GM19240 (cell line): ENCODE measurements at regions not wholly inside any gene's neighbourhood (a gene's known extent, or its start where the extent isn't known, plus 50 kb on each side); places are given as distances from the start of the nearest gene placed in this dataset.

Experiments
- DNase-seq: peaks from one replicate; pipeline ENCODE4 v3.0.0; 2011; ENCODE audit warnings: low spot score; ENCODE audit not compliant: insufficient read length

DNA sequence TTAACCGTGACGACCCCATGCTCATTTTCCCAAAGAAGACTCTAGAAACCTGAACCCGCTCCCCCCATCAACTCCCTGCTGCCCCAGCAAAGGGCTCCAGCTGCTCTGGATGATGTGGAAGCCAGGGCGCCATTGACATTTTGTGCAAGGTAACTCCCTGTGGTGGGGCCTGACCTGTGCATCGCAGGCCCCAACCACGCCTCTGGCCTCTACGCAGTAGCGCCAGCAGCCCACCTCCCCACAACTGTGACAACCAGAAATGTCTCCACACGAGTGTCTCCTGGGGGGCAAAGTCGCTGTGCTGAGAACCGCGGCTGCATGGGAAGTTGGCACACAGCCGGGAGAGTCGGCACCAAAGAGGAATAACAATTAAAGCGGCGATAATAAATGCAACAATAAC, 86.9 kb upstream of the PRR5 start:
- DNase-seq, result no peak

DNA sequence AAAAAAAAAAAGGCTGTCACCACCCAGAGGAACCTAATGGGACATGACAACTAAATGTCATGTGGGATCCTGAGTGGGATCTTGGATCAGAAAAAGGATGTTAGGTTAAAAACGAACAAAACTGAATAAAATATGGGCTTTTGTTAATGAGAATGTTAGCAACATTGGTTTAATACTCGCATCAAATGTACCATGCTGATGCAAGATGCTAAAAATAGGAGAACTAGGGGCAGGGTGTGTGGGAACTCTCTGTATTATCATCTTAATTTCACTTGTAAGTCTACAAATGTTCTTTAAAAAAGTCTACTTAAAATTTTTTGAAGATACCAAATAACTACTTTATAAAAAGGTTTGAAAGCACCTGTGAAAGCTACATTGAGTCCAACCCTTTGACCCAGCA, 88.8 kb upstream of the PRR5 start:
- no peak for DNase-seq

- no peak for DNase-seq
Observed at GRCh38 chr22:44611880-44612496, 90.0 kb upstream of the PRR5 start.

GRCh38 chr22:44610071-44610470, 91.9 kb upstream of the PRR5 start:
- DNase-seq, result no peak

DNA sequence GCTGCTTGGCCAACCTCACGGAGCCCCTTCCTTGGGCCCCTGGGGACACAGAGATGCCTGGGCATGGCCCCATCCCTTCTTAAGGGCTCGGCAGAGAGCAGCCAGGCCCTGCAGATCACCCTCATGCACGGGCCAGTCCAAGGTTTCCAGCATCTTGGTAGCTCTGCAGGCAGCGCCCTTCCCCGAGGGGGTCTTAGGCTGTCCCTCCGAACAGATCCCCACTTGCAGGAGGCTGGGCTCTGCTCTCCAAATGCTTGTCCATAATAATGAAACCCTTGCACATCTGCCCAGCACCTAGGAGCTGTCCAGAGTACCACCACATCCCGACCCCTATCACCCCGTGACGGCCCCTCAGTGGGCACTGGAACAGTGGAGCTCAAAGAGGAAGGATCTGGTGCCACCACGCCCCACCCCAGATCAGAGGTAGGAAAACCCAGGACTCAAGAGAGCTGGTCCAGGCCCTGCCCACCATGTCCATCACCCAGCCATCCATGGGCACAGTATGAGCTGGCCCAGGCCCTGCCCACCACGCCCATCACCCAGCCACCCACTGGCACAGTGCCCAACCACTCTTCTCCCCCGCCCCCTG, 92.5 kb upstream of the PRR5 start:
- DNase-seq, result no peak

DNA sequence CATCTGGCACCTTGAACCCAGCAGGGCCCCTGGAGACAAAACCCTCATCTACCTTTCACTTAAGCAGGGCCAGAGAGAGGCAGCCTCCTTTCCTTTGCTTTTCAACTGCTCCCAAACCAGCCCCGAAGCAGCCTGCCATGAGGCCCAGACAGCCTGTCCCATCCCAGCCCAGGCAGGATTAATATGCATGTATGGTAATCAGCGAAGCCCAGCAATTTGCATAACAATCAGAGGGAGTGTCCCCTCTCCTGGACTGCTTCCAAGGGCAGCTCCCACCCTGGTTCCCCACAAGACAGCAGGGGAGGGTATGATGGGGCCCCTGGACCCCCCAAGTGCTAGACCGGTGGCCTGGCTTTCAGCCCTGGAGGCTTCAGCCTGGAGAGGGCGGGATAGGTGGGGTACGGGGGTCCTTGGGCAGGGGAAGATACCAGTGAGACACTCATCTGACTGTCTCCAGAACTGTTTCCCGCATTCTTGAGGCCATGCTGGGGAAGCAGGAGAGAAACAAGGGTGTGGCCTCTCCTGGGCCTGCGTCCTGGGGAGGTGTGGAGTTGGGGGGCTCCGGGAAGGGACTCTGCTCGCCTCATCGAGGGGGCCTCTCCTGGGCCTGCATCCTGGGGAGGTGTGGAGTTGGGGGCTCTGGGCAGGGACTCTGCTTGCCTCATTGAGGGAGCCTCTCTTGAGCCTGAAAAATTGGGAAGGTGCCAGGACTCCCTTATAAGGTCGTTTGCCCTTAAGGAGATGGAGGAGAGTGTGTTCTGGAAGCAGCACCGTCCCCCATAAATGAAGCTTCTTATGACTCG, 93.2 kb upstream of the PRR5 start:
- DNase-seq, result no peak

GRCh38 chr22:44606126-44606525, 95.9 kb upstream of the PRR5 start:
- DNase-seq, result no peak

DNA sequence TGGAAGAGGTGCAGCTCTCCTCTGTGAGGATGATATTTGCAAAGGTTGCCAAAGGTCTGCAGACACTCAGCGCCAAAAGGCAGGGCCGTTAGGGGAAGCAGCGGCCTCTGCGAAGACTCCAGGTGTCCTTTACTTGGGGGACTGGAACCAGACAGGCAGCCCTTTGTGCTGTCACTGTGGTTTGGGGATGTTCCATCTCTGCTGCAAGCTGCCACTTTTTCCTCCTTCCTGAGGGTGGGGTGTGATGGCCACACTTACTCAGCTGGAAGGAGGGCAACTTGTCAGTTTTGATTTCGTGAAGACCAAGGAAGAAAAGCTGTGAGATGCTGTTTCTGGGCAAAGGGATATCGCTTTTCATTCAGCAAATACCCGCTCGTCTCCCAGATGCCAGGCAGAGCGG, 96.5 kb upstream of the PRR5 start:
- no peak for DNase-seq

- DNase-seq, result no peak
Observed at GRCh38 chr22:44604991-44605390, 97.0 kb upstream of the PRR5 start.

- DNase-seq, result no peak
Observed at GRCh38 chr22:44604455-44604854, 97.5 kb upstream of the PRR5 start.

- DNase-seq, result no peak
Observed at GRCh38 chr22:44603767-44604166, 98.2 kb upstream of the PRR5 start.

- no peak for DNase-seq
Observed at GRCh38 chr22:44601725-44602124, 100.3 kb upstream of the PRR5 start.

DNA sequence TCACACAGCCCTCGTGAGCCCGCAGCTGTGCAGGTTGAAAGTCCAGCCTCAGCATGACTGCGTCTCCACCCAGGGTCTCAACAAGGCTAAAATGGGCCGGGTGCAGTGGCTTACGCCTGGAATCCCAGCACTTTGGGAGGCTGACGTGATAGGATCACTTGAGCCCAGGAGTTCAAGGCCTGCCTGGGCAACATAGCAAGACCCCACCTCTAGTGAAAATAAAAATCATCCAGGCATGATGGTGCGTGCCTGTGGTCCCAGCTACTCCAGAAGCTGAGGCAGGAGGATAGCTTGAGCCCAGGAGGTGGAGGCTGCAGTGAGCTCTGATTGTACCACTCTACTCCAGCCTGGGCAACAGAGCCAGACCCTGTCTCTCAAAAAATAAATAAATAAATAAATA, 100.8 kb upstream of the PRR5 start:
- DNase-seq, result no peak

- DNase-seq, result no peak
Observed at GRCh38 chr22:44600207-44600785, 101.7 kb upstream of the PRR5 start.

- no peak for DNase-seq
Observed at GRCh38 chr22:44599500-44600140, 101.6 kb upstream of the RTL6 start.

GRCh38 chr22:44599084-44599483, 101.1 kb upstream of the RTL6 start:
- no peak for DNase-seq

- no peak for DNase-seq
Observed at GRCh38 chr22:44597616-44598015, 99.6 kb upstream of the RTL6 start.

- no peak for DNase-seq
Observed at GRCh38 chr22:44596396-44597125, 98.5 kb upstream of the RTL6 start.

- DNase-seq, result no peak
Observed at GRCh38 chr22:44595841-44596341, 97.9 kb upstream of the RTL6 start.

DNA sequence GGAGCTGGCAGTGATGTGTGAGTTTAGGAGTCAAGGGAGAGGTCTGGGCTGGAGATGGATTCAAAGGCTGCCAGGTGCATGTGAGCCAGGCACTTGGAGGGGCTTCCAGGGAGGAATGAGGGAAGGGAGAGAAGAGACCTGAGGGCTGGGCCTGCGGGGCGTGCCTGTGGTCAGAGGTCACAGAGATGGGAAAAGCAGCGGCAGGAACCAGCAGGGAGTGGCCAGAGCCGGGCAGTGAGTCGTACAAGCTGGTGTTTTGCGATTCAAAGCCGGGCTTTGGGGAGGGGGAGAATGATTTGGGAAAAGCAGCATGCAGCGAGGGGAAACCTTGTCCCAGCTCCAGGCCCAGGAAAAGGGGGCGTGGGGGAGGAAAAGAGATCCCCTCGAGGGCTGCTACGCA, 96.9 kb upstream of the RTL6 start:
- DNase-seq, result no peak

DNA sequence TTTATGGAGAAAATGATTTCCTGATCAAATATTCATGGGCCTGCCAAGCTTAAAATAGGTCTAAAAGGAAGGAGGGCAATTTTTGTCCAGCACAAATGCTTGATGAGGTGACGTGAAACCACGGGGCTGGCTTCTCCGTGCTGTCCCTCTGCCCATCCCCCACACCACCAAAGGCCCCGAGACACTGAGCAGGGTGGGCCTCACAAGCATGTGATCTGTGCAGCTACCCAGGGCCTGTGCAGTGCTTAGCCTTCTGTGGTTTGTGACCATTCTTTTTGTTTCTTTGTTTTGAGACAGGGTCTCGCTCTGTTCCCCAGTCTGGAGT, 94.8 kb upstream of the RTL6 start:
- DNase-seq, result no peak
